RPMI8226 (cell line): ENCODE measurements at regions not wholly inside any gene's neighbourhood (a gene's known extent, or its start where the extent isn't known, plus 50 kb on each side); places are given as distances from the start of the nearest gene placed in this dataset.

Experiments used
- DNase-seq: peaks from one replicate; pipeline ENCODE4 v3.0.0-alpha.2; 2015

- DNase-seq: no peak
These were observed 183.3 kb upstream of the CDKN3 start for GRCh38 chr14:54213536-54213935.

DNA sequence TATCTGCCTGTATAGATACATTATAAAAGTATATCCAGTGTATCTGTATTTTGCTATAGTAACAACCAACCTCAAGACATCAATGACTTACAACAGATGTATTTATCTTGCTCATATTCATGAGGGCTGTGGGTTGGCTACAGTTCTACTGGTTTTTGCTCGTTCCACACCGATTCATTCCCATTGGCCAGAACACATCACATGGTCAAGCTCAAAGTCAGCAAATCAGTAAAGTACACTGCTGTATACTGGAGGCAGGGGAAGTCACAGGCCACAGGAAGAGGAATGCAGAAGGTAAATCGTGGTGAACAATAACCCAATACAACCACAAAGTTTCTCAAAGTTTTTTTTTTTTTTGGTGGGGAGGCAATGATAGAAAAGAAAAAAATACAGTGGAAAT is 180.0 kb upstream of the CDKN3 start:
- no peak for DNase-seq

DNA sequence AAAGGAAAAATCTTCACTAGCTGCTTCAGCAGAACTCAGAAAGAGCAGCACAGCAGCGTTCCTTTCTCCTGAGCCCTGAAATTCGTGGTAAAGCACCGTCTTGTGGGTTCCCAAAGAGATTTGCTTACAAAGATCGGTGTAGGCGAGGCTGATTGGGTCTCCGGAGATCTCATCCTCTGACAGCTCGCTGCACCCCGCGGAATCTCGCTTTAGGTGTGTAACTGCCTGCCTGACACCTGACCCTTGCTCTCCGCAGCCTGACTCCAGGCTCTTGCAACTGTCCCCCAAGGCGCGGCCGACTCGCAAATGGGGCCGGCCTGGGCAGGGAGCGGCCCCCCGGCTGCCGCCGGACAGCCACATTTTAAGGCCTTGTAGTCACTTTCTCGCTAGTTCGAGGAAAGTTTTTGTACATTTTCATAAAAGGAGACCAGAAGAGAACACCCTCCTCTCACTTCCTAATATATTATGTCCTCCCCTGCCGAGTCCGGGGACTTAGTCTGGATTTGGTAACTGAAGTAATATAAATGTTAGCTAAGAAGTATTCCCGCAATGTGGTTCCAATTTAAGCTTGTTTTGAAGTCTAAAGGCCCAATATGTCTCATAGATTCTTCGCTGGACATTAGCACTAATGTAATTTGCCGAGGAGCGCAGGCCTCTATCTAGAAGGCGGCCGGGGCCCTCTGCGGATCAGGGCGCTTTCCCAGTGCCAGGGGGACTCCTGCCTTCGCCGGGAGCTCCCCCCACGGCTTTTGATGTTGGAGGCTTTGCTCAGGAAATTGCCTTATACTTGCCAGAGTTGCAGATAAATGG is 177.3 kb upstream of the CDKN3 start:
- no peak for DNase-seq

GRCh38 chr14:54220071-54220703 is 176.6 kb upstream of the CDKN3 start:
- DNase-seq: no peak

DNA sequence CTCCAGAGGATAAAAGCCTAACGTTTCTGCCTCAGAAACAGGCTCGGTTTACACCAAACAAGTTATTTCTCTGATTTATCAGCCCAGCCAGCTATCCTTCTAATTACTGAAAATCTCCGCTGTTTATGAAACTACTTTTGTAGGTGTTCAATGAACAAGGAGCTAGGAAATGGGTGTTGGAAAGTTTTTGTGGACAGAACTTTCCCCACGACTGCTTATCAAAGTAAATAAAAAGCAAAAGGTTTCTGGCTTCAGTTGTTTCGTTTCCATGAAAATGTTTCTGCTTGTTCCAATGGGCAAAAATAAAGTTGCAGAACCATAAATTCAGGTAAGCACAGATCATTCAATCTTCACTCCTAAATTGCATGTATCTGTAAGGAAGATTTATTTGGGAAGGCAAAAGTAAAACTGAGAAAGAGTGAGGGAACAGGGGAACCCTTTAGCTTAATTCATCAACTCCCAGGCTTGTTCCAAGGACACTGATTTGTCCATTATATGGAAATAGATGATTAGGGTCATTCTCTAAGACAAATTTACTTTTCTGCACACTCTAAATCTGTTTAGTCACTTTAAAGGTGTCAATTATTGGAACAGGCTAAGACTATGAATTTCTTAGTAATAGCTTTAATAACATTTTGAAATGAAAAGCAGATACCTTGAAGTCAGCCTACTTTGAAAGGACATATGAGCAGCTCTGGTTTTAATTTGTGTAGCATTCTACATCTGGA is 175.9 kb upstream of the CDKN3 start:
- no peak for DNase-seq

- DNase-seq: no peak
These were observed 175.4 kb upstream of the CDKN3 start for GRCh38 chr14:54221432-54221803.

DNA sequence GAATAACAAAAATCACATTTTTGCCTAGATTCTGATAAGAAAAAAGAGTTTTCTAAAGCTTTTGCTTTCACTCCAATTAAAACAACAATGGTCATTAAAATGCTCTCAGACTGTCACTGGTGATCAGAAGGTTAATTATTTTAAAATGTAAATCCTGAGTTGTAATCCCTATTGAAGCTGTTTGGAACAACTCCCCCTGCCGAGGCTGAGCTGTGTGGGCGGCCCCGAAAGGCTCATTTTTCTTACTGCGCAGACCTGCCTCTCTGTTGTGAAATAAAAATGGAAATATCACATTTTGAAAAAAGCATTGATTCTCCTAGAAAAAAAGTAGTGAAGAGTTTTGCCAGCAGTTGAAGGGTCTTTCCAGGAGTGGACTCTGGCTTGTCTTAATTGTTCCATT is 174.8 kb upstream of the CDKN3 start:
- DNase-seq: no peak

- no peak for DNase-seq
These were observed 172.9 kb upstream of the CDKN3 start for GRCh38 chr14:54223831-54224402.

DNA sequence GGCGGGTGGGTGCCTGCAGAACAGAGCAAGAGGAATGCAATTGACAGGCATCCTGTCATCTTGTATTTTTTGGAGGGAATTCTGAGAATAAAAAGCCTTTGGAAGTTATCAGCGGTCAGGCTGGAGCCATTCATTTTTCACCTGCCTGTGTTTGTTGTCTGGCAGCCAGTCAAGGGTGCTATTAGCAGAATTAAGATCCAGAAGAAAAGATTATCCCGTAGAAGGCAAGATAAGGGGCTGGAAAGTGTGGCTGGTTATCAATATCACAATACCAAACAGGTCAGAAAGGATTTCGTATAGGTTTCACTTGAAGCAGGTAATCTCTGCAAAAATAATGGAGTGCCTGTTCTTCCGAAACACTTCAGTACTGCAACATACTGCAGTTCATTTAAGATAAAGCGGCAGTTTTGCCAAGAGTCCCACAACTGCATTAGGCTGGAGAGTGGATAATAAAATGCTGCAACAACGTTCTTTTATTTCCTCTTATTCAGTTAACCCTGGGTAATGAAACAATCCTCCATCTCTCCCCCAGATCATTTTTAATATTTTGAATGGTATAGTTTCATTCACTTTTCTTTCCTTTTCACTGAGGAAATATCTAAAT is 171.2 kb upstream of the CDKN3 start:
- no peak for DNase-seq

- DNase-seq: no peak
These were observed 170.7 kb upstream of the CDKN3 start for GRCh38 chr14:54226103-54226502.

DNA sequence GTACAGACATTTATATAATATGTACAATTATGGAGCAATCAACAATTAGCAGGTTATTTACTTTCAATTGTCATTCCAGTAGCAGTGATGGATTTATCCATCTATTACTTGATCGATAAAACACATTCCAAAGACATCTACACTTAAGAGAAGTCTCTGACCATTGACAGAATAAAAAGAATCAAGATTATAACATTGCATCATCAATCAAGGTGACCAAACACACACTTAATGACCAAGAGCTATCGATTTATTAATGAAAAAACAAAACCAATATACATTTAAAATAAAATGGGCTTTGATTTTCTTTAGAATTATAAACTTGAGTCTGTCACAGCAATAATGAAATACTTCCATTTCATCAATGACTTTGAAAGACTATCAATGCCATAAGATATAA is 170.2 kb upstream of the CDKN3 start:
- no peak for DNase-seq

- no peak for DNase-seq
These were observed 167.7 kb upstream of the CDKN3 start for GRCh38 chr14:54229136-54229535.

- no peak for DNase-seq
These were observed 166.2 kb upstream of the CDKN3 start for GRCh38 chr14:54230645-54231044.

- DNase-seq: no peak
These were observed 164.1 kb upstream of the CDKN3 start for GRCh38 chr14:54232735-54233134.

GRCh38 chr14:54241517-54241916 is 155.3 kb upstream of the CDKN3 start:
- no peak for DNase-seq

GRCh38 chr14:54251356-54251755 is 145.5 kb upstream of the CDKN3 start:
- DNase-seq: no peak

DNA sequence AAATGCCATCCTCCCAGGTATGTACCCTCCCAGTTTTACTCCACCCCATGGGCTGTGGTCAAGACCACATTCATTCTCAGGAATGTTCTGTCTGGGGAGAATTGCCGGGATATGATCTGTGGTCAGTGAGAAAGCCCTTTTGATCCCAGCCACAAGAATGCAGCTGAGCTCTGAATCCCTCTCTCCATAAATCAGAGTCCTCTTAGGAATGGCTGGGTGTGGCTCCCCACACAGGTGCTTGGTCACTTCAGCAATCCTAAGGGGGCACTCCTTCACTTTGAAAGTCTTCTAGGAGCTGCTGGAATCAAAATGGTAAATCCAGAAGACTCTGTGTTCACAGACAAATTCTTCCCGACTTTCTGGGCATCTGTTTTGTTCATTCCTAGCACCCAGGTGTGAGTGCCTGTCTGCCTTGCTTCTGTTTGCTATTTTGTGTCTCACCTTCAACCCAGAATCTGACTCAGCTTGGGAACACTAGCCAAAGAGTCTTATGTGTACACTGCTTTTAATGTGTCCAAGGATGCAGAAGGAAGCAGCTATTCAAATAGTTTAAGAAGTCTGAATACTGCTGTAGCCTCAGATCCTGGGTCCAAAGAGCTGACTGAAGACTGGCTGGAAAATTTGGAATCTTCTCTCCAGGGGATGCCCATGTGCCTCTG is 144.6 kb upstream of the CDKN3 start:
- DNase-seq: no peak

- no peak for DNase-seq
These were observed 143.4 kb upstream of the CDKN3 start for GRCh38 chr14:54253195-54253947.

DNA sequence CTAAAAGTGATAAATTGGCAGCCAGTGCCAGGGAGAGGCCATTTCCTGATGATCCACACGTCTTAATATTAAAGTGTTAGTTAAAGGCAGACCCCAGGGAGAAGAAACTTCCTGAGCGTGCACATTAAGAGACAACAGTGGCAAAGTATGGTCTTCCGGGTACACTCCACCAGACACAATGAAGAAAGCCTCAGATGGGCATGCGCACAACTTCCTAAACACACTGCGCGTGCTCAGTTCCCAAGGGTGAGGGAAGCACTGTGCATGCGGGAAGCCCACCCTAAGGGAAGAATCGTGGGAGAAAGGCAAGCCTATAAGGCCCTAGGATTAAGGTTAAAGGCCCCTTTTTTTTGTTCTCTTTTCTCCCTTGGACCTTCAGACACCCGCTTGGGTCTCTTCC is 140.7 kb upstream of the CDKN3 start:
- DNase-seq: no peak

DNA sequence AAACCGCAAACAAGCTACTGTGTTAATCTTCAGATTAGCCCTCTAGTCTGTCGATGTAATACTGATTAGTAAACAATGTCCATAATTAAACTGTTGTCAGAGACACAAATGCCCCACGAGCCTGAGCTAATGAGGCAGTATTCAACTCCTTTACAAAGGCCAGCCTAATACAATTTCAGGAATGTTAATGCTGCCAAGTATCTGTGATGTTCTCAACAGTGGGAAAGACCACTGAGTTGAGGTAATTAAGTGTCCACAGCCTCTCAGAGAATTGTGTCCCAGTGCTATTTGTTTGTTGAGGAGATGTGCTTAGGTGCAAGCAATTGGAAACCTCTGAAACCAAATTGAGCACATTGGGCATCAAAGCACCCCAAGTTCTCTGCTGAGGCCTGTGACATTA is 139.4 kb upstream of the CDKN3 start:
- DNase-seq: no peak

DNA sequence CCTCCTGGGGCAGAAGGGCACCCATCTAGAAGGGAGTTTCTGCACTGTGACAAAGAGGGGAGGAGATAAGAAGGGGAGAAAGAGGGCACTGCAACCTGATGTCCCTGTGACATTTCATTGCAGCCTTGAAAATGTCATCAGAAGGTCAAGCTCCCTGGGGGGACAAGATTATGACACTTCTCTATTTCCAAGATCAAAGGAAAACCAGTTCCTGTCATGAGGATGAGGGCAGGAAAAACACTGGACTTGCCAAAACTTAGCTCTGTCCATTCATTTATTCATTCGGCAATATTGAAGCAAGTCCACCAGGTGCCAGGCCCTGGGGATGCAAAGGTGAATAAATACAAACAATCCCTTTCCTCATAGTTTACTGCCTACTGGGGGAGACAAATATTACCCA is 138.4 kb upstream of the CDKN3 start:
- no peak for DNase-seq

DNA sequence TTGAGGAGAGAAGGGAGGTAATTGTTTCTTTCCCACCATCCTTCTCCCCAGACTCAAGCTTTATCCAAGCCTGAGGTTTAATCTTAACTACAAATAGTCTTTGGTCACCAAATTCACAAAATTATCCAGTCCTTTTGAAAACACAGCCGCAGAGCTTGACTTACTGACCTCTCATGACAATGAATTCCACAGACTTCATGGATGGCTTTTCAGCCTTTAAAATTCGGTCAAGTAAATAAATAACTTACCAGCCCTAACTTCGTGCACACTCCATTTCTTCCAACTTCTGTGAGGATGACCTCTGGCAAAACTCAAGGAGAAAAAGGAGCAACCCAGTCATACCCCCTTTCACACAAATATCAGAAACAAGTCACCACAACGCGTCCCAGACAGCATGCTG is 137.0 kb upstream of the CDKN3 start:
- DNase-seq: no peak
